Renal cortical epithelial cell (primary cell): ENCODE measurements at regions not wholly inside any gene's neighbourhood (a gene's known extent, or its start where the extent isn't known, plus 50 kb on each side); places are given as distances from the start of the nearest gene placed in this dataset.
"Not testable (repeated sequence)": the region's sequence is repeated elsewhere in the genome, so short reads cannot be mapped to it uniquely, and the experiment has no call there.

ENCODE experiments used
- DNase-seq: peaks from one replicate; pipeline ENCODE4 v3.0.0-alpha.2; 2011; ENCODE audit warnings: low read depth

- DNase-seq: no peak
These were observed 1643.9 kb downstream of the CDH8 start for GRCh38 chr16:60392380-60392779.

DNA sequence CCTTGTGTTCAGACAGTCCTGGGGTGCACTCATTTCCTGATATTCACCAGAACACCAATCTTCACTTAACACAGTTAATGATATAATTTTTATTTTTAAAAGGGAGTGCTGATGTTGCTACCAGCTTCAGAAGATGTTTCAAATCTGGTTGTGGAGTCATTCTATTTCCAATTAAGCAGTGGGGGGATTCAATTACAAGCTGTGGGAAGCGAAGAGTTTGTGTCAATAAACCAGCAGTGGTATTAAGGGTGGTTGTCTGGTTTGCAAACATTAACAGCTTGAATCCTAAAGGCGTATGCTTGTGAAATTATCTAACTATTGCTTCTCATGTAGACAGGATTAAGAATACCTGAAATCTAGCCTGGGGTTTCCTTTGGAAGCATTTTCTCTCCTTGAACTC is 1637.5 kb upstream of the GOT2 start:
- no peak for DNase-seq

DNA sequence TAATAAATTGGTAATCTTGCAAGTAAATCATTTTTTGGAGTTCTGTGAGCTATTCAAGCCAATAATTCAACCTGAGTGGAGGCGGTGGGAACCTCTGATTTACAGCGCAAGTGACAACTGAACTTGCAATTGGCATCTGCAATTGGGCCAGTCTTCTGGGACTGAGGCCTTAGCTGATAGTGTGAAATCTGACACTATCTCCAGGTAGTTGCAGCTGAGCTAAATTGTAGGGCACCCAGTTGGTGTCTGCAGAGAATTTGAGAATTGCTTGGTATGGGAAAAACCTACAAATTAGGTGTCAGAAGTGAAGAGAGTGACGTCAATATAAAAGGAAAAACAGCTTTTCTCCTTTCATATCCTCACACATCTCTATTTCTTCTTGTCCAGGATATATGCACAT is 1633.6 kb upstream of the GOT2 start:
- DNase-seq: no peak

DNA sequence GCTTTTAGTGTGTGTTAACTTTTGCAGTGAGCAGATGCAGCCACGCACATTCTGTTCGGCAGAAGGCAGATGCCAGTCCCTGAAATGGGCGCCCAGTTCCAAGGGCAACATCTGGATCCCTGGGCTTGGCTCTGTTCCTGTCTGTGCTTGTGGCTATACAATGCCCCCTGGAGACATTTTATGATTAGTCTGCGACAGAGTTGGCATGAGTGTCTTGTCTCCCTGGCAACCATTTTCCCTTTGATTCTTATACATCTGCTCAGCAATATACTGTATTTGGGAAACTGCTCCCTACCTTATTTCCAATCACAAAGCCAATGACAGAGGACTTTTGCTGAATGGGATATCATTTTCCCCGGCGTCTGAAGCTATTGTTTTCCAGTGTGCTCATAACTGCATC is 1629.5 kb upstream of the GOT2 start:
- no peak for DNase-seq

- DNase-seq: not testable (repeated sequence)
These were observed 1625.8 kb upstream of the GOT2 start for GRCh38 chr16:60359866-60360265.

GRCh38 chr16:60359412-60359811 is 1625.3 kb upstream of the GOT2 start:
- DNase-seq: not testable (repeated sequence)

GRCh38 chr16:60357876-60358522 is 1623.9 kb upstream of the GOT2 start:
- DNase-seq: not testable (repeated sequence)

DNA sequence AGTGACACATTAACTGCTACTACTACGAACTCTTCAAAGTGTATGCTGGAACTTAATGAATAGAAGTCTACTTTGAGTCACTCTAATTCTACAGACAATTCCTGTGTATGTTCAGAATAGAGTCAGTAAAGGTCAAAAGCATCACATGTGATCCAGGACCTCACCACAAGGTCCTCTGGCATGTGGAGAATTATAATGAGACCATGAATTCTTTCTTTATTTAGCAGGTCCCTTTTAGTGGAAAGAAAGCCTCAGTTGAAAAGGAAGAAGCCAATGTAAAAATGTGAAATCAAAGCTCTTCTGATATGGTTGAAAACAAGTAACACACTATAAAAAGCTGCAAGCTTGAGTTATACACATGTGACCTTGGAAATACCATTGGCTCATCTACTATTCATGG is 1612.1 kb upstream of the GOT2 start:
- DNase-seq: no peak

GRCh38 chr16:60337671-60338070 is 1603.6 kb upstream of the GOT2 start:
- no peak for DNase-seq

DNA sequence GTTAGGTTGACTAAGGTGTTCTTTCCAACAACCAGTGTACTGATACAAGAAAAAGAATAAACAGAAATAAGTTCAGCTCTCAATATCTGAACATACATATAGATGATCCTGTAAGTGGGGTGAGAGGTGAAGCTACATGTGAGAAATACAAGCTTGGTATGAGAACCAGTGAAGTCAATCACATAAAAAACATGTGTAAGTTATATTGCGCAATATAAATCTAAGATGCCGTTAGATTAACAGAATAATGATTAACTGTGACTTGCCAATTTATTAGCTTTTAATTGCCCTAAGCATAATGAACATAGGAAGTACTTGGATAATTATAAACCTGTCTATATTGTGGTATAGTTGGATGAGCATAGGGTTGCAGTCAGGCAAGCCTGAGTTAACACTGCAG is 1597.1 kb upstream of the GOT2 start:
- DNase-seq: no peak

DNA sequence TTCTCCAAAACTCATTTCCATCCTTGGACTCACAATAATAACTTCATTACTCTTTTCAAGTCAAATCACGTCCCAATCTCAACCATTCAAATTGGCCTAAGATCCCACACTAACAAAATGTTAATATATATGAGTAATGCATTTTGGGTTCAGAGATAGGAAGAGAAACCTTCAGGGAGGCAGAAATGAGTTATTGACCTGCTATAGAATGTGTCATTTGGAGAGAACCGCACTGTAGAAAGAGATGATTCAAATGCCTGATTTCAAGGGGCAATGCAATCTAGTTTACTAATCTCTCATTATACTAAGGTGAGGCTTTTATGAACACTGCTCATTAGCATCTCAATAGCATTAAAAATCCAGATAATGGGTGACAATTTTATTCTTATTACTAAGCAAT is 1595.0 kb upstream of the GOT2 start:
- DNase-seq: no peak

GRCh38 chr16:60328152-60328551 is 1594.0 kb upstream of the GOT2 start:
- DNase-seq: no peak

DNA sequence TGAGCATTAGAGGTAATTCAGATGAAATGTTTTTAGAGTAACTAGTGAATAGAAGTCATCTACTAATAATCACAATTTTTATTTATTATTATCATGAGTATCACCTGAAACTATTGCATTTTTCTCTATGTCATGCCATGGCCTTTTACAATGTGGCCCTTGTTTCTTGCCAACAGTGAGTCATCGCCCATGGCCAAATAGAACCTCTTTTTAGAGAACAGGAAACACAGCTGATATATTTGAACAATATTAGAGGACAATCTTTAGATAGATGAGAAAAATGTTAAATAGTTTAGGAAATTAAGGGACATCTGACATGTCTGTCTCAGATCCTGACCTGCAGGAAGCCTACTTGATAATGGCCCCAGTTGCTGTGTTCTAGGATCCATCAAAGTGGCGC is 1584.4 kb upstream of the GOT2 start:
- no peak for DNase-seq

DNA sequence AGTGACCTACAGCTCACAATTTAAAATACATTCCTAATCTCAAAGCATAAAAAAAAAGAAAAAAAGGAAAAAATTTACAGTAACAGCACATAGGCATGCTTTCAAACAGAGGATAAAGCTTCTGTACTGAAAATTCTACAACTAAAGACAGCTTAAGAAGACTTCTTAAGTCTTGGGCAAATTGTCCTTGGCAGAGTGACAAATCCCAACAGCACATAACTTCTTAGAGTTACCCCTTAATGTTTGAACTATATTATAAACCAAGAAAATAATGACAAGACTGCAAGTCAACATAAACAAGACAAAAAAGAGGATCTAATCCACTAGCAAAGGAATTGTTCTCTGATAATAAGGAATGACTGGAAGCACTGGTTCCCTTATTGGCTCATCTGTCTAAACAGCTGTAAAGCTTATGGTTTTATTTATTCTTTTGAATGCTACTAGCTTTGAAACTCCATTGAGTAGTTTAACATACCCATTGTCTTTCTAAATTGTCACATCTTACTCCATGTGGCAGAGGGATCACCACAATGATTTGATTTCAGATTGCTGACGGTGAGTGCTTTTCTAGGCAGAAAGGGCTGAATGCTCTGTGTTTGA is 1576.8 kb upstream of the GOT2 start:
- DNase-seq: no peak

DNA sequence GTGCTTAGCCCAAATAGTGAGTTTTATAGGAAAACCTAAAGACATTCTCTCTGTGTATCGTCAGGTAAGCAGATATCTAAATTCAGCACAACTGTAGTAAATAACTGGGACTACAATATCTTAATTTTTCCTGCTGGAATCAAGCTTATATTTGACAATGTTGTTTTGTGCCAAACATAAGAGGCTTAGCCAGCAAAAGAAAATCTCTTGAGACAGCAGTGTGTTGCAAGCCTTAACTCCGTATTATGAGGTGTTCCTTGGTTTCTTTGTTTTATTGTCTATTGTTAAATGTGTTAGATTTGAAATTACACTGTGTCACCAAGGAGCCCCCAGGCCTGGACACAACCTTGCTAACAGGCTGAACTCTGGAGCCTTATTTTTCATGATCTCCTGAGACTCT is 1570.6 kb upstream of the GOT2 start:
- DNase-seq: no peak

GRCh38 chr16:60304066-60304465 is 1570.0 kb upstream of the GOT2 start:
- no peak for DNase-seq

GRCh38 chr16:60302676-60303075 is 1568.6 kb upstream of the GOT2 start:
- DNase-seq: no peak

DNA sequence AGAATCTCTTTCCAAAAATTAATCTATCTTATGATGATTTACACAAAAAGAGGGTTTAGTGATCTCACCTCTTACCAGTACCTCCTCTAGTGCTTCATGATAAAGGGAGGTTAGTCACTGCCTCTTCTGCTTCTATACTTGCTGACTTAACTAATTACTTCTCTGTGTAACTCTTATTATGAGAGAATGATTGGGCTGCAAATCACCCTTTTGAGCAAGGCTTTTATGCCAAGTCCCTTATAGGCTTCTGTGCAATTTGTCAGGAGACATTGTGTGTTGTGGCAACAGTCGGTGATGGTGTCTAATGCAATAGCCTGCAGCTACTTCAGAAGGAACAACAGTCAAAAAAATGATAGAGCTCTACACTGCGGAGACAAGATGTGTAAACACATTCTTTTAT is 1568.1 kb upstream of the GOT2 start:
- no peak for DNase-seq

GRCh38 chr16:60299241-60299776 is 1565.2 kb upstream of the GOT2 start:
- DNase-seq: no peak

- DNase-seq: no peak
These were observed 1561.3 kb upstream of the GOT2 start for GRCh38 chr16:60295451-60295850.

DNA sequence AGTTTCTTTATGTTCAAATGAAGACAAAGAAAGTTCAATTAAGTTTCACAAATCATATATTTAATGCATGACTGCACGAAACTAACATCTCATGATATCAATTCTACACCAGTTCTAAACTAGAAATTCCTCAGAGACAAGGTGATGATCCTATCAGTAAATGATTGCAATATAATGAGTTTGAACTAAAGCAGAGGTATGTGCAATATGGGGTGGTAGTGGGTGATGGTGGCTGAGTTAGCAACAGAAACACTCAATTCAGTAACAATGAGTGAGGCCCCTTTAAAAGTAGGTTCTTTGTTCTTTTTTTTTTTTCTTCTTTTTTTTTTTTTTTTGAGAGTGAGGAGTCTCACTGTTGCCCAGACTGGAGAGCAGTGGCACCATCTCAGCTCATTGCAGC is 1551.7 kb upstream of the GOT2 start:
- no peak for DNase-seq

GRCh38 chr16:60279061-60279665 is 1545.0 kb upstream of the GOT2 start:
- no peak for DNase-seq

DNA sequence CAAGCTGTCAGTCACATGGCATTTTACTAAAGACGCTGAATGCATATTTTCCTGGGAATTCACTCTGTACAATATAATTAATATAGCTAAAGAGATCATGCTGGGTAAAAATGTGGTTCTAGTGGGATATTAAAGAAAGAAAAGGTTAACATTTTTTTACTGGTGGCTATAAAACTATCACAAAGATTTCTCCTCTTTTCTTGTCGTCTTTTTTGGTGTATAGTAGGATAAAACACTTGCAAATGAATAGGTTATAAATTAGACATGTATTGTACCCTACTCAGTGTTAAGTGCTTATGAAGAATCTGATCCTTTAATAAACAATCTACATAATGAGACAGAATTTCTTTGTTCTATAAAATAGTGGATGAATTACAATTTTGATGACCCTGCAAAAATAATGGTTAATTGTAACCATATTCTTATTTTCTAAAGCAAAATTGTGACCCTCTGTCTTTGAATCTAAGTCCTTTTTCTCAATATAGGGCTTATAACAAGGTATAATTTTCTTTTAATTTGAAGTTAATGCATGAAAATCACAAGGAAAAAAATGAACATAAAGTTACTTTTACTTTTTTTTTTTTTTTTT is 1540.4 kb upstream of the GOT2 start:
- DNase-seq: no peak
